Amygdala (tissue), 56 donors: ENCODE measurements at regions not wholly inside any gene's neighbourhood (a gene's known extent, or its start where the extent isn't known, plus 50 kb on each side); places are given as distances from the start of the nearest gene placed in this dataset.
A peak's percentile ranks its signal among the peaks of the same experiment; 100 is the strongest.

Experiments
- DNase-seq, 56 donors: peaks; one replicate each; lab custom pipeline; 2025; lab: John Stamatoyannopoulos, UW

- no peak for DNase-seq
Measured at GRCh38 chr5:2892466-2893000, 141.1 kb upstream of the IRX2 start.

GRCh38 chr5:2891781-2892180 lies 140.3 kb upstream of the IRX2 start:
- DNase-seq: no peak

- DNase-seq: no peak
Measured at GRCh38 chr5:2890011-2890410, 138.5 kb upstream of the IRX2 start.

GRCh38 chr5:2888520-2889060 lies 137.1 kb upstream of the IRX2 start:
- DNase-seq: no peak

GRCh38 chr5:2887481-2888348 lies 136.2 kb upstream of the IRX2 start:
- no peak for DNase-seq

- no peak for DNase-seq
Measured at GRCh38 chr5:2886531-2886930, 135.1 kb upstream of the IRX2 start.

- no peak for DNase-seq
Measured at GRCh38 chr5:2883771-2884170, 132.3 kb upstream of the IRX2 start.

- no peak for DNase-seq
Measured at GRCh38 chr5:2879701-2880100, 128.2 kb upstream of the IRX2 start.

GRCh38 chr5:2877522-2877921 lies 126.0 kb upstream of the IRX2 start:
- DNase-seq: peak in 36 of 56 donors; percentile 5 to 79 (median 38)

GRCh38 chr5:2876183-2876582 lies 124.7 kb upstream of the IRX2 start:
- DNase-seq: no peak

- DNase-seq: no peak
Measured at GRCh38 chr5:2874099-2874498, 122.6 kb upstream of the IRX2 start.

- no peak for DNase-seq
Measured at GRCh38 chr5:2872676-2873075, 121.2 kb upstream of the IRX2 start.

GRCh38 chr5:2871282-2871681 lies 119.8 kb upstream of the IRX2 start:
- DNase-seq: no peak

GRCh38 chr5:2869471-2869870 lies 118.0 kb upstream of the IRX2 start:
- no peak for DNase-seq

- DNase-seq: no peak
Measured at GRCh38 chr5:2867373-2867933, 116.0 kb upstream of the IRX2 start.

- DNase-seq: peak in 24 of 56 donors; percentile 4 to 69 (median 26)
Measured at GRCh38 chr5:2866662-2867372, 115.3 kb upstream of the IRX2 start.

- no peak for DNase-seq
Measured at GRCh38 chr5:2865856-2866255, 114.4 kb upstream of the IRX2 start.

GRCh38 chr5:2864515-2865105 lies 113.1 kb upstream of the IRX2 start:
- DNase-seq: no peak

- no peak for DNase-seq
Measured at GRCh38 chr5:2863675-2864433, 112.4 kb upstream of the IRX2 start.

- no peak for DNase-seq
Measured at GRCh38 chr5:2863133-2863532, 111.7 kb upstream of the IRX2 start.
